Endothelial cell of umbilical vein (primary cell): ENCODE measurements at regions not wholly inside any gene's neighbourhood (a gene's known extent, or its start where the extent isn't known, plus 50 kb on each side); places are given as distances from the start of the nearest gene placed in this dataset.

ENCODE experiments used
- EZH2 ChIP-seq: IDR thresholded peaks from 2 replicates; pipeline ENCODE4 v1.6.1; 2012; ENCODE audit warnings: borderline replicate concordance, low read depth, mild to moderate bottlenecking, moderate library complexity, low read length, inconsistent platforms; ENCODE audit not compliant: severe bottlenecking
- GATA2 ChIP-seq: IDR thresholded peaks from 2 replicates; pipeline ENCODE4 v1.7.0; 2011; ENCODE audit warnings: low read depth, mild to moderate bottlenecking, moderate library complexity, mixed read lengths, low read length; ENCODE audit not compliant: insufficient read length, insufficient read depth
- MYC ChIP-seq: IDR thresholded peaks from one replicate; pipeline ENCODE4 v1.6.1; 2011; ENCODE audit warnings: mild to moderate bottlenecking, low read depth, low read length
- POLR2A ChIP-seq: IDR thresholded peaks from 2 replicates; pipeline ENCODE4 v1.6.1; 2012; ENCODE audit warnings: low read depth, mild to moderate bottlenecking, control low read depth, low read length
- POLR2AphosphoS5 ChIP-seq: IDR thresholded peaks from 2 replicates; pipeline ENCODE4 v1.6.1; 2012; ENCODE audit warnings: low read depth, mild to moderate bottlenecking, control low read depth, low read length, moderate library complexity; ENCODE audit not compliant: insufficient read depth
- TF ChIP-seq, protein P1 (sequence below), 2 donors: IDR thresholded peaks; 1 replicate in 1 of 2; 2 replicates in 1 of 2; pipeline ENCODE4 v1.5.1; 2011; ENCODE audit warnings: low read length in 2 of 2, mild to moderate bottlenecking in 2 of 2, moderate library complexity in 2 of 2, control low read depth in 1 of 2, inconsistent platforms in 1 of 2, low read depth in 1 of 2; ENCODE audit not compliant: insufficient read depth in 1 of 2; ENCODE audit errors: extremely low read depth in 1 of 2

DNA sequence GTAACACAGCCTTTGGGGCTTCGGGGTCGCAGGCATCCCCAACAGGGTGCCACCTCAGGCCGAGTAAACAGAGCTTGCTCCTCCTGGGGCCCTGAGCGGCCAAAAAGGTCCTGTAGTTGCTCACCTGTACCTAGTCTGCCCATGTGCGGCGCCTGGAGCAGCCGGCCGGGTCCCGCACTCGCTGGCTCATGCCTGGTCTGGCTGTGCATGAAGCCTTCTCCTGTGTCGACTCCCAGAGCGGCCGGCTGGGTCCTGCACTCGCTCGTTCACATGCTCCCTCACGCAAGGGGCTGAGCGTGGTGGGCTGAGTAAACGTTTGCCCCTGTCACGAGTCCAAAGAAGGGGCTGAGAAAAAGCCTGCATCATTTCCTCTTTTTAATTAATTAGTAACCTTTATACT is 162.4 kb upstream of the TUT7 start:
- TF ChIP-seq, protein P1, sequence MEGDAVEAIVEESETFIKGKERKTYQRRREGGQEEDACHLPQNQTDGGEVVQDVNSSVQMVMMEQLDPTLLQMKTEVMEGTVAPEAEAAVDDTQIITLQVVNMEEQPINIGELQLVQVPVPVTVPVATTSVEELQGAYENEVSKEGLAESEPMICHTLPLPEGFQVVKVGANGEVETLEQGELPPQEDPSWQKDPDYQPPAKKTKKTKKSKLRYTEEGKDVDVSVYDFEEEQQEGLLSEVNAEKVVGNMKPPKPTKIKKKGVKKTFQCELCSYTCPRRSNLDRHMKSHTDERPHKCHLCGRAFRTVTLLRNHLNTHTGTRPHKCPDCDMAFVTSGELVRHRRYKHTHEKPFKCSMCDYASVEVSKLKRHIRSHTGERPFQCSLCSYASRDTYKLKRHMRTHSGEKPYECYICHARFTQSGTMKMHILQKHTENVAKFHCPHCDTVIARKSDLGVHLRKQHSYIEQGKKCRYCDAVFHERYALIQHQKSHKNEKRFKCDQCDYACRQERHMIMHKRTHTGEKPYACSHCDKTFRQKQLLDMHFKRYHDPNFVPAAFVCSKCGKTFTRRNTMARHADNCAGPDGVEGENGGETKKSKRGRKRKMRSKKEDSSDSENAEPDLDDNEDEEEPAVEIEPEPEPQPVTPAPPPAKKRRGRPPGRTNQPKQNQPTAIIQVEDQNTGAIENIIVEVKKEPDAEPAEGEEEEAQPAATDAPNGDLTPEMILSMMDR (IDR thresholded peaks at IDR 0.05; ENCODE audit: extremely low read depth in 1 of 2, insufficient read depth in 1 of 2, low read depth in 1 of 2, low read length in 2 of 2): no peak
- TF ChIP-seq POLR2A (no peak), EZH2 (no peak), MYC (no peak), POLR2AphosphoS5 (no peak), GATA2 (no peak)
